GM12878 (cell line): ENCODE measurements at regions not wholly inside any gene's neighbourhood (a gene's known extent, or its start where the extent isn't known, plus 50 kb on each side); places are given as distances from the start of the nearest gene placed in this dataset.

Experiments
- ATAC-seq: fragments of 200-7000 bp; cut with Tn5 transposase; 3 replicates; pipeline ENCODE4 v1.9.1; 2020; ENCODE audit warnings: mild to moderate bottlenecking, moderate library complexity
- BruUV-seq: library from RNA; stranded (reverse); fragments of 400-500 nt; replicated peaks from 2 replicates; lab custom pipeline; 2021; lab: Mats Ljungman, UMichigan
- CTCF ChIA-PET: fragments of 300-600 bp; sonication (Branson Sonifier 250); formaldehyde crosslinking; extraction: SDS; loops from one replicate; lab custom pipeline; 2021; ENCODE audit warnings: inconsistent platforms; lab: Yijun Ruan, JAX
- POLR2A ChIA-PET: fragments of 350-600 bp; formaldehyde crosslinking; extraction: SDS; loops from one replicate; lab custom pipeline; 2021; ENCODE audit warnings: inconsistent platforms; lab: Charles Lee
- RAD21 ChIA-PET: fragments of 300-600 bp; sonication (Branson Sonifier 250); formaldehyde crosslinking; loops from one replicate; lab custom pipeline; 2023; ENCODE audit warnings: antibody characterized with exemption; ENCODE audit not compliant: unreplicated experiment; lab: Charles Lee
- SMC1A ChIA-PET: fragments of 300-600 bp; sonication (Branson Sonifier 250); formaldehyde crosslinking; loops from one replicate; lab custom pipeline; 2023; ENCODE audit not compliant: unreplicated experiment, uncharacterized antibody; lab: Charles Lee
- DNase-seq: peaks from one replicate; pipeline ENCODE4 v3.0.0-alpha.2; 2011; ENCODE audit warnings: low read depth, low spot score
- FAIRE-seq: peaks from 3 replicates; lab custom pipeline; 2011; peaks lifted over from hg19 to GRCh38; lab: Jason Lieb, UNC
- H2AFZ ChIP-seq: 2 replicates; pipeline ENCODE4 v1.6.0; 2011; ENCODE audit warnings: low read depth, low read length, control low read depth; ENCODE audit not compliant: control insufficient read depth
- H3K27ac ChIP-seq: 2 replicates; pipeline ENCODE4 v1.5.1; 2011; ENCODE audit warnings: control low read depth; ENCODE audit not compliant: control insufficient read depth, insufficient read depth
- H3K27me3 ChIP-seq, 2 experiments: replicated peaks in 1 of 2; 2 replicates each; pipeline versions ENCODE4 v1.6.0 to v1.6.1; 2011; ENCODE audit warnings: low read length in 1 of 2; ENCODE audit not compliant: control insufficient read depth in 2 of 2, insufficient read depth in 2 of 2
- H3K36me3 ChIP-seq, 2 experiments: 2 replicates each; pipeline ENCODE4 v1.5.1; 2011; ENCODE audit warnings: low read length in 1 of 2; ENCODE audit not compliant: control insufficient read depth in 2 of 2, insufficient read depth in 2 of 2
- H3K4me1 ChIP-seq: 2 replicates; pipeline ENCODE4 v1.6.1; 2011; ENCODE audit warnings: mild to moderate bottlenecking, low read length, moderate library complexity, mixed read lengths; ENCODE audit not compliant: control insufficient read depth, insufficient read depth
- H3K4me2 ChIP-seq: 2 replicates; pipeline ENCODE4 v1.6.0; 2011; ENCODE audit warnings: control low read depth; ENCODE audit not compliant: control insufficient read depth, insufficient read depth
- H3K4me3 ChIP-seq: fragments of 200-600 bp; sonication (generic); 2 replicates; pipeline ENCODE4 v1.5.1; 2016
- H3K79me2 ChIP-seq: 2 replicates; pipeline ENCODE4 v1.6.0; 2011; ENCODE audit warnings: low read length; ENCODE audit not compliant: control insufficient read depth, insufficient read depth
- H3K9ac ChIP-seq: 2 replicates; pipeline ENCODE4 v1.8.0; 2011; ENCODE audit warnings: low read length, control low read depth, mixed read lengths; ENCODE audit not compliant: control insufficient read depth, insufficient read depth
- H3K9me3 ChIP-seq: replicated peaks from 3 replicates; pipeline ENCODE4 v1.5.1; 2011; ENCODE audit warnings: mild to moderate bottlenecking, low read length; ENCODE audit not compliant: control insufficient read depth, insufficient read depth
- H4K20me1 ChIP-seq: 2 replicates; pipeline ENCODE4 v1.6.0; 2011; ENCODE audit not compliant: control insufficient read depth, insufficient read depth
- BACH1 ChIP-seq: fragments of 450-650 bp; IDR thresholded peaks from 2 replicates; pipeline ENCODE4 v1.6.1; 2017; ENCODE audit warnings: mild to moderate bottlenecking, borderline replicate concordance
- BRCA1 ChIP-seq: IDR thresholded peaks from 2 replicates; pipeline ENCODE4 v1.6.1; 2011; ENCODE audit warnings: low read depth, low read length, improper control_type of control experiment
- CHD1 ChIP-seq: IDR thresholded peaks from 2 replicates; pipeline ENCODE4 v1.6.1; 2012; ENCODE audit warnings: low read depth, low read length, improper control_type of control experiment
- CHD2 ChIP-seq: IDR thresholded peaks from 2 replicates; pipeline ENCODE4 v1.6.1; 2011; ENCODE audit warnings: low read depth, low read length, improper control_type of control experiment, borderline replicate concordance
- CREB1 ChIP-seq: IDR thresholded peaks from 2 replicates; pipeline ENCODE4 v1.6.1; 2012; ENCODE audit warnings: low read depth, mild to moderate bottlenecking, inconsistent platforms
- IRF4 ChIP-seq: IDR thresholded peaks from 2 replicates; pipeline ENCODE4 v1.6.1; 2011; ENCODE audit warnings: low read depth, low read length
- JUNB ChIP-seq: IDR thresholded peaks from 2 replicates; pipeline ENCODE4 v1.6.1; 2016; ENCODE audit warnings: antibody characterized with exemption, mild to moderate bottlenecking
- NRF1 ChIP-seq: conservative IDR thresholded peaks from 2 replicates; pipeline ENCODE4 v1.6.1; 2011; ENCODE audit warnings: mild to moderate bottlenecking, low read depth, low read length, improper control_type of control experiment
- RFX5 ChIP-seq: IDR thresholded peaks from 2 replicates; pipeline ENCODE4 v1.6.1; 2011; ENCODE audit warnings: low read depth, low read length, improper control_type of control experiment
- RUNX3 ChIP-seq: IDR thresholded peaks from 2 replicates; pipeline ENCODE4 v1.6.1; 2012; ENCODE audit warnings: low read length, inconsistent platforms
- SREBF2 ChIP-seq: IDR thresholded peaks from 2 replicates; pipeline ENCODE4 v1.6.1; 2012; ENCODE audit warnings: mild to moderate bottlenecking, low read length
- ZBTB11 ChIP-seq: fragments of 450-650 bp; formaldehyde crosslinking; IDR thresholded peaks from 2 replicates; pipeline ENCODE4 v1.5.0; 2022; ENCODE audit warnings: mild to moderate bottlenecking, missing genetic modification characterization
- ZNF24 ChIP-seq: fragments of 450-650 bp; IDR thresholded peaks from 2 replicates; pipeline ENCODE4 v1.6.1; 2017; ENCODE audit warnings: antibody characterized with exemption, mild to moderate bottlenecking
- ZNF274 ChIP-seq: IDR thresholded peaks from one replicate; pipeline ENCODE4 v1.8.0; 2011; ENCODE audit not compliant: insufficient read length, insufficient read depth
- WGBS: methylation state at CpG from one replicate; pipeline ENCODE4 v1.1.6; 2016; ENCODE audit warnings: low lambda C conversion rate; ENCODE audit not compliant: insufficient replicate concordance, insufficient coverage; ENCODE audit errors: missing lambda C conversion rate; 5-methylcytosine and 5-hydroxymethylcytosine counted together
- in situ Hi-C: fragments of 300-500 bp; cut with MboI; formaldehyde crosslinking; loops from 9 replicates; pipeline ENCODE4 v1.14.3; 2018; ENCODE audit warnings: mixed read lengths
- intact Hi-C: fragments of 100-400 bp; cut with micrococcal nuclease; formaldehyde crosslinking; loops from one replicate; pipeline ENCODE4 v1.14.2; 2022; ENCODE audit not compliant: unreplicated experiment
- TF ChIP-seq, protein P1 (sequence below): IDR thresholded peaks from 2 replicates; pipeline ENCODE4 v1.6.1; 2012; ENCODE audit warnings: low read length, inconsistent platforms

DNA sequence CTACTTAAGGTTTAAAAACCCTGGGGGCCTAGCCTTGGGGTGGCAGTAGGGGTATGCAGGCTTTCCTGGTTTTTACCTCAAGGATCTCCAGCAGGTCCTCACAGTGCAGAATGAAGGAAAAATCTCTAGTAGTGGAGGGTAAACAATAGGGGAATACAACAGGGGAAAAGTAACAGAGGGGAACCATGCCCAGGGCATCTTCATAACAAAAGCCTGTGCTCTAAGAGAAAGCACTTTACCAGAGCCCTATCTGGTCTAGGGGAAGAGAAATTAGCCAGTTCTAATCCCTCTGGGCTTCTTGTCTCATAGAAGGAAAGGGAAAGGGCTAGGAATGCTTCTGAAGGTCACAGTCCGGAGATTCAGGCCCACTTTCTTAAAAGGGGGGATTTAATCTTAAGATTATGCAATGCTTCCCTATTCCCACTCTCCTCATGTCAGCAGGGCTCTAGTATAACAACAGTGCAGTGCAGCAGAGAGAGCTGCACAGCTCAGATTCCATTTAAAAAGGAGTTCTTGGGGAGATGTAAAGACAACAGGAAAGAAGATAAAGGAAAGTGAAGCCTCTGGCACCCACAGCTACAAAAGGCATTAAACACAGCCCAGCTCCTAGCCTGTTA lies 149.0 kb upstream of the CYP1B1 start:
- H3K9me3 ChIP-seq: no peaks in the 10 kb centered on the region; the same call in 1 of the 3 replicates
- WGBS: 0% methylated on average over 1 of the region's 1 CpG
- no peak for FAIRE-seq
- no peak overlapping the region for H3K27ac ChIP-seq
- no peaks in the 10 kb centered on the region for H3K79me2 ChIP-seq
- intact Hi-C loops (no loop called here), in situ Hi-C loops (no loop called here)
- no peak overlapping the region for H3K4me3 ChIP-seq
- RAD21 ChIA-PET: interaction anchor here (0.6 kb wide), 1 partner anchor 502 kb away, joined by 3 read pairs; no protein-coding TSS in a partner anchor
- POLR2A ChIA-PET: no interaction called here
- no peak for ATAC-seq
- no peaks in the 10 kb centered on the region for H3K36me3 ChIP-seq
- H3K4me1 ChIP-seq: no peaks in the 10 kb centered on the region
- H3K9ac ChIP-seq: no peak overlapping the region
- BruUV-seq: no TSS peak
- no peaks in the 10 kb centered on the region for H3K27me3 ChIP-seq
- no peak overlapping the region for H3K4me2 ChIP-seq
- no peak for DNase-seq
- no peaks in the 10 kb centered on the region for H4K20me1 ChIP-seq
- SMC1A ChIA-PET: interaction anchor here (0.7 to 1.2 kb wide), 2 partner anchors 41 to 46 kb away, joined by 3 read pairs; no protein-coding TSS in a partner anchor
- no peak overlapping the region for H2AFZ ChIP-seq
- no peak for TF ChIP-seq ZNF24
- CTCF ChIA-PET: no interaction called here

DNA sequence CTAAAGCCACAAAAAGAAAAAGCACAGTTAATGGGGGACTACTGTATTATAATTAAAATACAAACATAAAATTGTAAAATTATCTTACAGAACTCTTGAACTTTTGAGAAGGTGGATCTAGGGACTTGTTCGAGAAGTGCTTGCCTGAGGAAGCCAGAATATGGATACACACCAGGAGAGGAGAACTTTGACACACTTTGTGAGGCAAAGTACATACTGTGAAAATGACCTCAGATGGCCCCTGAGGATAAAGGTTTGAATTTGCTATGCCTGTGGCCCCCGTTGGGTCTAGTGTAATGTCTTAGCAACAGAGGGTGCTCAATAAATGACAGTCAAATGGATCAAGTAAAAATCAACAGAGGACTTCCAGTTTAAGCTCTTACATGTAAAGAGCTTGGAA lies 148.2 kb upstream of the CYP1B1 start:
- no TSS peak for BruUV-seq
- Histone ChIP-seq H3K9ac (no peak overlapping the region), H3K4me2 (no peak overlapping the region), H2AFZ (no peak overlapping the region), H3K27ac (no peak overlapping the region), H3K4me1 (no peaks in the 10 kb centered on the region), H3K36me3 (no peaks in the 10 kb centered on the region), H4K20me1 (no peaks in the 10 kb centered on the region), H3K9me3 (no peaks in the 10 kb centered on the region; the same call in 1 of the 3 replicates), H3K27me3 (no peaks in the 10 kb centered on the region), H3K4me3 (no peak overlapping the region), H3K79me2 (no peaks in the 10 kb centered on the region)
- RAD21 ChIA-PET: interaction anchor here (0.6 kb wide), 1 partner anchor 503 kb away, joined by 3 read pairs; no protein-coding TSS in a partner anchor
- POLR2A ChIA-PET: no interaction called here
- no peak for DNase-seq
- intact Hi-C loops (no loop called here), in situ Hi-C loops (no loop called here)
- 18% methylated on average over 2 of the region's 2 CpGs for WGBS
- no peak for ATAC-seq
- SMC1A ChIA-PET: no interaction called here
- no peak for FAIRE-seq
- CTCF ChIA-PET: no interaction called here
- TF ChIP-seq BACH1 (no peak), SREBF2 (no peak), RUNX3 (no peak), NRF1 (no peak), CREB1 (no peak), ZNF274 (no peak), RFX5 (no peak), CHD1 (no peak), IRF4 (no peak), JUNB (no peak), CHD2 (no peak), BRCA1 (no peak), ZBTB11 (CRISPR knock-in tag) (no peak)
- TF ChIP-seq, protein P1, sequence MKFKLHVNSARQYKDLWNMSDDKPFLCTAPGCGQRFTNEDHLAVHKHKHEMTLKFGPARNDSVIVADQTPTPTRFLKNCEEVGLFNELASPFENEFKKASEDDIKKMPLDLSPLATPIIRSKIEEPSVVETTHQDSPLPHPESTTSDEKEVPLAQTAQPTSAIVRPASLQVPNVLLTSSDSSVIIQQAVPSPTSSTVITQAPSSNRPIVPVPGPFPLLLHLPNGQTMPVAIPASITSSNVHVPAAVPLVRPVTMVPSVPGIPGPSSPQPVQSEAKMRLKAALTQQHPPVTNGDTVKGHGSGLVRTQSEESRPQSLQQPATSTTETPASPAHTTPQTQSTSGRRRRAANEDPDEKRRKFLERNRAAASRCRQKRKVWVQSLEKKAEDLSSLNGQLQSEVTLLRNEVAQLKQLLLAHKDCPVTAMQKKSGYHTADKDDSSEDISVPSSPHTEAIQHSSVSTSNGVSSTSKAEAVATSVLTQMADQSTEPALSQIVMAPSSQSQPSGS: no peak
